SK-N-SH treated with all-trans-retinoic acid at 6 μM for 48 hours (cell line): ENCODE measurements at regions not wholly inside any gene's neighbourhood (a gene's known extent, or its start where the extent isn't known, plus 50 kb on each side); places are given as distances from the start of the nearest gene placed in this dataset.

Experiments used
- ARNTL ChIP-seq: fragments of 450-650 bp; formaldehyde crosslinking; IDR thresholded peaks from 2 replicates; pipeline ENCODE4 v1.5.0; 2020; ENCODE audit warnings: low read depth, mild to moderate bottlenecking, moderate library complexity, borderline replicate concordance
- BACH2 ChIP-seq: fragments of 250-450 bp; sonication (Bioruptor Pico); IDR thresholded peaks from 2 replicates; pipeline ENCODE4 v1.9.0; 2021; ENCODE audit warnings: mild to moderate bottlenecking, borderline replicate concordance
- ESRRG ChIP-seq: fragments of 250-450 bp; sonication (Bioruptor Pico); IDR thresholded peaks from 2 replicates; pipeline ENCODE4 v1.6.1; 2021; ENCODE audit warnings: mild to moderate bottlenecking
- OSR1 ChIP-seq: fragments of 250-450 bp; sonication (Bioruptor Pico); IDR thresholded peaks from 2 replicates; pipeline ENCODE4 v1.8.0; 2022; ENCODE audit warnings: moderate library complexity, mild to moderate bottlenecking, inconsistent platforms
- PPARA ChIP-seq: fragments of 250-450 bp; sonication (Bioruptor Pico); IDR thresholded peaks from 2 replicates; pipeline ENCODE4 v1.5.0; 2020; ENCODE audit warnings: mild to moderate bottlenecking, borderline replicate concordance
- RARB ChIP-seq: fragments of 250-450 bp; sonication (Bioruptor Pico); IDR thresholded peaks from 2 replicates; pipeline ENCODE4 v1.8.0; 2021; ENCODE audit warnings: mild to moderate bottlenecking, moderate library complexity
- SNAI2 ChIP-seq: fragments of 250-450 bp; sonication (Bioruptor Pico); IDR thresholded peaks from 2 replicates; pipeline ENCODE4 v1.5.0; 2020; ENCODE audit warnings: mild to moderate bottlenecking, moderate library complexity
- ZC3H10 ChIP-seq: fragments of 250-450 bp; sonication (Bioruptor Pico); IDR thresholded peaks from 2 replicates; pipeline ENCODE4 v1.5.1; 2021; ENCODE audit warnings: mild to moderate bottlenecking, moderate library complexity
- ZFP3 ChIP-seq: fragments of 250-450 bp; sonication (Bioruptor Pico); IDR thresholded peaks from 2 replicates; pipeline ENCODE4 v1.5.0; 2020; ENCODE audit warnings: mild to moderate bottlenecking, moderate library complexity
- ZFP30 ChIP-seq: fragments of 450-650 bp; formaldehyde crosslinking; IDR thresholded peaks from 2 replicates; pipeline ENCODE4 v1.5.0; 2022; ENCODE audit warnings: mild to moderate bottlenecking, moderate library complexity
- ZNF70 ChIP-seq: fragments of 450-650 bp; formaldehyde crosslinking; IDR thresholded peaks from 2 replicates; pipeline ENCODE4 v1.5.0; 2020; ENCODE audit warnings: mild to moderate bottlenecking, moderate library complexity
- ZNF8 ChIP-seq: fragments of 450-650 bp; formaldehyde crosslinking; IDR thresholded peaks from 2 replicates; pipeline ENCODE4 v1.5.0; 2020; ENCODE audit warnings: mild to moderate bottlenecking, moderate library complexity
- TF ChIP-seq, protein P1 (sequence below): fragments of 250-450 bp; sonication (Bioruptor Pico); IDR thresholded peaks from 2 replicates; pipeline ENCODE4 v1.8.0; 2020; ENCODE audit warnings: mild to moderate bottlenecking, moderate library complexity, borderline replicate concordance

DNA sequence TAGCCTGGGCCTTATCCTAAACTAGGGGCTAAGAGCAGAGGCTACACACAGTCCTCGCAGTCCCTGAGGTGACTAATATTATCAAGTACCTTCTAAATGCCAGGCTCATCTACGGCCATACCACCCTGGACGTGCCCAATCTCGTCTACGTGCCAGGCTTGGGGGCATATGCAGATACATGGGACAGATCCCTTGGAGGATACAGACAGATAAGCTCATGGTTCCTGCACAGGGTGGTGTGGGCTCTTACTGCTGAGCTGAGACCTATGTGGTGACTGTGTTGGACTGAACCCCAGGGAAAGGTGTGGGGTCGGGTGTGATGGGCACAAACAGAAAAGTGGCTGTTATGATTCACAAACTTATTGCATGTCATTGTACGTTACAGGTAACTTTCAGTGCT is 268.4 kb upstream of the NEBL start:
- no peak for TF ChIP-seq PPARA (CRISPR knock-in tag)
- no peak for TF ChIP-seq SNAI2 (CRISPR knock-in tag)
- TF ChIP-seq ARNTL (CRISPR knock-in tag) = no peak
- TF ChIP-seq ZFP30 (CRISPR knock-in tag) = no peak
- TF ChIP-seq, protein P1, sequence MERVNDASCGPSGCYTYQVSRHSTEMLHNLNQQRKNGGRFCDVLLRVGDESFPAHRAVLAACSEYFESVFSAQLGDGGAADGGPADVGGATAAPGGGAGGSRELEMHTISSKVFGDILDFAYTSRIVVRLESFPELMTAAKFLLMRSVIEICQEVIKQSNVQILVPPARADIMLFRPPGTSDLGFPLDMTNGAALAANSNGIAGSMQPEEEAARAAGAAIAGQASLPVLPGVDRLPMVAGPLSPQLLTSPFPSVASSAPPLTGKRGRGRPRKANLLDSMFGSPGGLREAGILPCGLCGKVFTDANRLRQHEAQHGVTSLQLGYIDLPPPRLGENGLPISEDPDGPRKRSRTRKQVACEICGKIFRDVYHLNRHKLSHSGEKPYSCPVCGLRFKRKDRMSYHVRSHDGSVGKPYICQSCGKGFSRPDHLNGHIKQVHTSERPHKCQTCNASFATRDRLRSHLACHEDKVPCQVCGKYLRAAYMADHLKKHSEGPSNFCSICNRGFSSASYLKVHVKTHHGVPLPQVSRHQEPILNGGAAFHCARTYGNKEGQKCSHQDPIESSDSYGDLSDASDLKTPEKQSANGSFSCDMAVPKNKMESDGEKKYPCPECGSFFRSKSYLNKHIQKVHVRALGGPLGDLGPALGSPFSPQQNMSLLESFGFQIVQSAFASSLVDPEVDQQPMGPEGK (CRISPR knock-in tag) = no peak
- no peak for TF ChIP-seq ZFP3 (CRISPR knock-in tag)
- TF ChIP-seq RARB (CRISPR knock-in tag) = no peak
- TF ChIP-seq ZNF70 (CRISPR knock-in tag) = no peak
- TF ChIP-seq ZC3H10 = no peak
- no peak for TF ChIP-seq ZNF8 (CRISPR knock-in tag)
- TF ChIP-seq OSR1 (CRISPR knock-in tag) = no peak
- TF ChIP-seq BACH2 (CRISPR knock-in tag) = no peak
- no peak for TF ChIP-seq ESRRG (CRISPR knock-in tag)
